ENCODE measurements at regions not wholly inside any gene's neighbourhood (a gene's known extent, or its start where the extent isn't known, plus 50 kb on each side); places are given as distances from the start of the nearest gene placed in this dataset.
A peak's percentile ranks its signal among the peaks of the same experiment; 100 is the strongest.

DNA sequence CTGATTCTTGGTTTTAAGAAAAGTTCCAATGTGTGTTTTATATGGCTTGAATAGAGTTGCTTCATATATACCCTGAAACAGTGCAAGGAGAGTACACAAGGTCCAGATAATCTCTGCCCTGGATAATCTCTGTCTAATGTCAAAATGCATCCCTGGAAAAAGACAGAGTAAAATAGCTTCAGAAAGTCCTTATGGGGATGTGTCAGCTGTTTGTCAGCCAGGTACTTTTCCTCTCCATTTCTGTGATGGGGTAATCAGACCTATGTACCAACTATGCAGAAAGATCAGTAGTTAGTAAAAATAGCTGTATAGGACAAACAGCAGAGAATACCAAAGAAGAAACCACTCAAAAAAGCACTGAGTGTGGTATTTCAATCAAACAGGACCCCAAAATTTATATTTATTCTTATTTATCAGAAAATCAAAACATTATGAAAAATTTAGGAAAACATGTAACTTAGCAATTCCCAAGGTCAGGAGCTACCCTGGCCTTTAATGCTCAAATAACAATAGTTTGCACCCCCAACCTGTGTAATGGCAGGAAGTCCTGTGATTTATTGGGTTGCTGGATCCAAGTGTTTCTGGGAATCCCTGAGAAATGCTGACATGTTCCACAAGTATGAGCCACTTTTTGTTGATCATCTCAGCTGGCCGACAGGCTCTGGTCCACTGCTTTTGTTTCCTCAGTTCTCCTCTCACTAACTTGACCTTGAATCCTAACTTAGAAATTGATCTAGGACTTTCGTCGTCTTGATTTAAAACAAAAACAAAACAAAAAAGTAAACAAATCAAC lies 69.6 kb downstream of the MDH1 start:
- DNase-seq = no peak

DNA sequence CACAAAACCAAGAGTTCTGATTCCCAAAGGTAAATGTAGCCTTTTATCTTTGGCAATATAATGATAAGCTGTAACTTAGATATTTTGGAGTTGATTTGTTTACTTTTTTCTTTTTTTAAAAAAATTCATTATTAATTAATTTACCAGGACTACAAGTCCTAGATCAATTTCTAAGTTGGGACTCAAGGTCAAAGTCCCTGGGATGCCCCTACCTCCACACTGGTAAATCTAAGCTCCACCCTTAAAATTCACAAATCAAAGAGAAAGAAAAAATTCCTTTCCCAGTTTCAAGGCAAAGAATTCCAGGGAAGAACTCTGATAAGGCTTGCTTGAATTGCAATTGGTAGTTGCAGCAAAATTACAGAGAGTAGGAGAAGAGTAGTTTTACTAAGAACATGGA lies 71.3 kb downstream of the MDH1 start:
- DNase-seq = no peak

DNA sequence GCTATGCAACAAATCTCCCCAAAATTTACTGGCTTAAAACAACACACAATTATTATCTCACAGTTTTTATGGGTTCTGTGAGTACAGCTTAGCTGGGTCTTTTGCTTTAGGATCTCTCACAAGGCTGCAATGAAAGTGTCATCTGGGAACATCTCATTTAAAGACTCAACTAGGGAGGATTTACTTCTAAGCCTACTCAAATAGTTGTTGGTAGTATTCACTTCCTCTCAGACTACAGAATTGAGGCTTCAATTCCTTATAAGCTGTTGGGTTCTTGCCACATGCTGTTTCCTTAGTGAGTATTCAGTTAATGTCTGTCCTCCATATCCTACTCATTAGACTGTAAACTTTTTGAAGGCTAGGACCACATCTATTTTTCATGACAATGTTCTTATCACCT lies 72.3 kb downstream of the MDH1 start:
- no peak for DNase-seq

DNA sequence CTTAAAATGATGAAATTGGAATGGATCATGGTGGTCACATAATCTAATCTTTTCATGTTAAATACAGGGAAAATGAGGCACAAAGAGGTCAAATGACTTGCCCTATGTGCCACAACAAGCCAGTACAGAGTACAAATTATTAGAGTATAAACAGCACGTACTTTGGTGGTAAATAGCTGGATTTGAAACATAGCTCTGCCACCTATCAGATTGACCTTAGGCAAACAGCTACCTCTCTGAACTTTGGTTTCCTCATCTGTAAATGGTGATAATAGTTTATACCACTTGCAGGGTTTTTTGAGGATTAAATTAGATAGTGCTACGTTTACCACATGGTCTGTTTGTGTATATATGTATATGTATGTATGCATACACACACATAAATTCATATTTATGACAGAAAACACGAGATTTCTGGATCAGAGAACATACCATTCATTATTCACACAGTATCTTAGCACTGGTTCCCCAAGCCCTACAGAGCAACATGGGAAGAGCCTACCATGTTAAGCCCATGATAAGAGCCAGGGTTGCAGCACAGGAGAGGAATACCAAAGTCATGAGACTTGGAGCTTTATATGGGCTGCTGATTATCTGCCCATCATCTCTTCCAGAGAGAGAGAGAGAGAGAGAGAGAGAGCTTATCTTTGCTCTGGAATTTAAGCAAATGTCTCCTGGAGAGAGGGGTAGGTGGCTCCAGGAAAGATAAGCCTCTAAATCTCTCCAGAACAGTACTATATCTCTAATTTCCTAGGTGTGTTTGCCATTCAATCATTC lies 73.5 kb downstream of the MDH1 start:
- no peak for DNase-seq

DNA sequence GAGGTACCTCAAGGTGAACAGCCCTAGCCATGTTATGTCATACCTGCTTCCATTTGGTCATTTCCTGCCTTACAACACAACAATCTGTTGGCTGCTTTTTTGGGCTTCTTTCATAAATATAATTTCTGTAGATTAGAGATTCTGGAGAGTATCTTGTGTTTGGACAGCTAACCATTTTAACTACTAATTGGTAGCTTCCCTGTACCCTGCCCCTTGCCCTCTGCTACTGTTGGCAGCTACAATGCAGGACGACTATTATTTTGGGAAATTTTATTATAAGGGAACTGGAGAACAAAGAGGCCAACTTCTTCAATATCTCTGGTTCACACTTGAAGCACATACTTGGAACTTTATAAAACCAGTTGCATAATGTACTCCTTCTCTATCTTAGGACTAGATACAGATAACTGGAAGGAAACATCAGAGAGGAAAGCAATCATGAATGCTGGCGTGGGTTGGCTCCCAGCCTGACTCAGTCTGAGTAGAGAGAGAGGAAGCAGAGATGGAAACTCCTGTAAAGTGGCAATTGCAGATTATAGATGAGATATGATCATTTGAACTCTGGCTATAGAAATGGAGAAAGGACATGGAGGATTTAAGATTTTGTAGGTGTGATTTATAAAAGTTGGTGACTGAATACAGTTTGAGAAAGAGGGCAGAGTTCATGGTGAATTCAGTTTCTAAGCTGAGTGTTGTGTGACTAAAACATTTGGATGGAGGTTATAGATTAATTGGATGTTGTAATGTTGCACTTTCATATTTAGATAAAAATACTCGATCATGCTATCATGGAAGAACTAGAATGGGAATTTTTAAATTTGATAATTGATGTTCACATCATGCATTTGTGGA lies 74.5 kb downstream of the MDH1 start:
- peak; percentile 12 for DNase-seq

DNA sequence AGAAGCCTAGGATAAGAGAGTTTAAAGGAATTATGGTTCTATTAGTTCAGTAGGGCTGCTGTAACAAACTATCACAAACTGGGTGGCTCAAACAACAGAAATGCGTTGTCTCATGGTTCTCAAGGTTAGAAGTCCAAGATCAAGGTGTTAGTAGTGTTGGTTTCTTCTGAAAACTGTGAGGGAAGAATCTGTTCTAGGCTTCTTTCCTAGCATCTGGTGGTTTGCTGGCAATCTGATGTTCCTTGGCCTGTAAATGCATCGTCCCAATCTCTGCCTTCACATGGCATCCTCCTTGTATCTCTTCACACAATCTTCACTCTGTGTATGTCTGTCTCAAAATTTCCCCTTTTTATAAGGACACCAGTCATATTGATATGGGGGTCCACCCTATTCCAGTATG lies 76.3 kb downstream of the MDH1 start:
- DNase-seq = no peak

DNA sequence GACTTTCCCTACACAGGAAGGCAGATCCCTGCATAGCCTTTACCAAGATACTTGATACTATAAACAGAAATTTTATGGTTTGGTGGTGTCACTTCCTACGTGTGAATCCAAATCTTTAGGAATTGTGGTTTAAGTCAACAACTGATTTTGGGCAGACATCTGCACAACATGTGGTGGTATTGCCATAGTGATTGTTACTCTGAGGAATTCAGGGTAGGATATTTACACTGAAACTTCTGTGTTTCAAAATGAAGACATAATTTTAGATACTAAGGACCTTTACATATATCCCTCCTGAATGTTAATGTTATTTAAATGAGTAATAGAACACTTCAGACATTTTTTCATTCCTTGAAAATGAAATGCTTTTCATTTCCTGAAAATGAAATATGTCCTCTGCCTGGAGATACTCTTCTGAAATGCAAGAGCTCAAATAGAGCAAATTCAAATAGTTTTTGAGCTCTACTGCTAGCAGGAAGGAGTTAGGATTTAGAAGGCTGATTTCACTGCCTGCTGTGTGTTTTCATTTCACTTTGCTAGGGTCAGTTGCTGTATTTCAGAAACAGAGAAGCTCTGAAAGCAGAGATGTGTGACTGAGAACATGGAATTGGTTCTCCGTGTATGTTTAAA lies 77.2 kb downstream of the MDH1 start:
- no peak for DNase-seq

DNA sequence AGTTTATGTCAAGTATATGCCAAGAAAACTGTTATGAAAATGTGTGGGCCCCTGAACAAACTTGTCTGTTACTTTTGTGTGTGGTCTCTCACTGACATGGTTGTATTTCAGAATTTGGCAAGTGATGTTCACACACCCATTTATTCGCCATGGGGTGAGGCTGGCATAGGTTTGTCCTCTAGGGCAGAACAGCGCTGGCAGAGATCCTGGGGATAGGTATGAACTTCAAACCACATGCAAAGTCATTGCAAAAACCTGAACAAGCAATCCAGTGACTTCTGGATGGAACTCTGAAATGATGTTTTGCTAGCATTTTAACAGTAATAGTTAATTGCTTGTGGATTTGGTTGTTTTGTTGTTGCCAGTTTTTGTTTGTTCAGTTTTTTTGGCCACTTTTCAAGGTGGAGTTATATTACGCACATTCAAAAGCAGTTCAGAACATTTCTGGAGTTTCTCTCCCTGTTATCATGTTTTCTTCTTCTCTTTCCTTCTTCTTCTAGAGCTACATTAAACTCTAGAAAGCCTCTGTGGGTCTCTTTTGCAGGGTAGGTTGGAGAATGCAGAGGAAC lies 78.5 kb downstream of the MDH1 start:
- no peak for DNase-seq

DNA sequence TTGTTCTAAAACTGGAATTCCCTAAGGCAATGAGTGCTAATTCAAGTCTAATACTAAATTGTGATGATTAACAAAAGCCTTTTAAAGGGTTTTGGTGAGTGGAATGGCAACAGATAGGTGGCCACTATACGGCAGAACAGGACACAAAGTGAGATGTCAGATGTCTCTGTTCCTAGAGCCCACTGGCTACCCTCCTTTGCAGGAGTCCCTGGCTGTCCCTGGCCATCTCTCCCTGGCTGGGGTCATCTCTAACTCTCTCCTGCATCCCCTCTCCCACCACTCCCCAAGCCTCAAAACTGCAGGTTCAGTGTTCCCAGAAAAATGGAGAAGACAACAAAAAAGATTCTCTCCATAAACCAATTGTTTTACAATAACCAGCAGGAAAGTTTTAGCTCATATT lies 79.2 kb downstream of the MDH1 start:
- DNase-seq = no peak

DNA sequence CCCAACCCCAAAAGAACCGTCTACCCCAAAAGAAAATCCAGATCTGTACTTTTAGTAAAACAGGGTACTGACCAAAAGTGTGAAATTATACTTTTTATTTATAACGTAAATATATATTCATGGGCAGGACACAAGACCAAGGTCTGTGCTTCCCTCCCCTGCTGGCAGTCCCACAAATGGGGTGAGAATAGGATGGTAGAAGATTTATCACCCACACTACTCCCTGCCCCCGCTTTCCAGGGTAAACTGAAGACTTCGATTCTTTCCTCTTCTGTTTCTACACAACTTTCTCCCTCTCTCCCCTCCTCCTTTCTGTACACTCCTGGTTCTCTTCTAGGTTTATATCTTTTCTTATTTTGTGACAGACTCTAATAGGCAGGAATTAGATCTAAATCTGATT lies 79.7 kb downstream of the MDH1 start:
- DNase-seq = no peak

DNA sequence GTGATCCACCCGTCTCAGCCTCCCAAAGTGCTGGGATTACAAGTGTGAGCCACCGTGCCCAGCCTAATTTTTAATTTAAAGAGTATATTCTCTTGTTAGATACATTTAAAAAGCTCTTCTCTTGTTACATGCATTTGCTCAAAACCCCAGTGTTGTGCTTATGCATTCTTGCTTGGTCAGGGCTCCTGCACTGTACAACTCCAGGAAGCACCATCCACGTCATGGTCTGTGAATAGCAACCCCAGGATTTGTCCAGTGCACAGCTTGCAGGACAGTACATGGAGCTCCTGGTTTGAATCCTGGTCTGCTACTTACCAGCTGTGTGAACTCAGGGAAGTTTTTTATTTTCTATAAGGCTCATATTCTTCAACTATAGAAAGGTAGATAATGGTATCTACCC lies 80.8 kb downstream of the MDH1 start:
- no peak for DNase-seq

DNA sequence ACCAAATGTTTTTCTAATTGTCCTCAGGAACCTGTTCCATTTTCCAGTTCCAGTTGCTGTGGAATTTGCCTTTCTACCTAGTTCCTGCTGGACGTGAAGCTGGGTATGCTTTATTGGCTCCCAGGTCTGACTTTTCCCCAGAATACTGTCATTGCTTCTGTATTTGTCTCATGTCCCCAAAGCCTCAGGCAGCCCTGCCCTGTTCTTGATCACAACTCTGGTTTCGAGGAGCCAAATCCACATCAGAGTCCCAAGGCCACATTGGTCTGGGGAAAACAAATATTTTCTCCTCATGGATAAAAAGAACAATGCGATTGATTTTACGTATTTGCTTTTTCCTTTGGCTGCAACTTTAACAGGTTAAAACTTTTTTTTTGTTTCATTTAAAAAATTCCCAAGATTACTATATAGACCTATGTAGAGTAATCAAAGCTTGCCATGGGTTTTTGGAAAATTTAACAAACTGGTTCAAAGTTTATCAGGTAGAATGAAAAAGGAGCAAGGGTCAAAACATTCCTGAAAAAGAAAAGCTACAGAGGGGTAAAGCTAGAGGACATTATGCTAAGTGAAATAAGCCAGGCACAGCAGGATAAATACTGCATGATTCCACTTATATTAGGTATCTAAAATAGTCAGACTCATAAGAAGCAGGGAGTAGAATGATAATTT lies 85.2 kb downstream of the MDH1 start:
- DNase-seq = no peak

DNA sequence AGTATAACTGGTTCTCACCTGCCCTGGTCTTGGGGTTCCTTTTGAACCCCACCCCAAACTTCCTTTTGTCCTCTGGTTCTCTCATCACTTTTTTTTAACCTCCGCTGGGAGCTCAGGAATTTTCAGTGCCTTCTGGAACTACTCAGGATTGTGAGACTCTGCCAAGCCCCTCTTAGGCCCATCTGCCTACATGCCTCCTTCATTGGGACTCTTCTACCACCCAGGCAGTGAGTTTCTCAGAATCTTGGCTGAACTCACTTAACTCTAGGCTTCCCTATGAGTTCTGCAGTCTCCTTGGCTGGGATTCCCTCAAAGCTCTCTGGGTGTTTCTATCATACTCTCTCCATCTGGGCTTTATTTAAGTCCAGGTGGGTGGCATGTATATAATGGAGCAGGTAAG lies 86.3 kb downstream of the MDH1 start:
- no peak for DNase-seq

DNA sequence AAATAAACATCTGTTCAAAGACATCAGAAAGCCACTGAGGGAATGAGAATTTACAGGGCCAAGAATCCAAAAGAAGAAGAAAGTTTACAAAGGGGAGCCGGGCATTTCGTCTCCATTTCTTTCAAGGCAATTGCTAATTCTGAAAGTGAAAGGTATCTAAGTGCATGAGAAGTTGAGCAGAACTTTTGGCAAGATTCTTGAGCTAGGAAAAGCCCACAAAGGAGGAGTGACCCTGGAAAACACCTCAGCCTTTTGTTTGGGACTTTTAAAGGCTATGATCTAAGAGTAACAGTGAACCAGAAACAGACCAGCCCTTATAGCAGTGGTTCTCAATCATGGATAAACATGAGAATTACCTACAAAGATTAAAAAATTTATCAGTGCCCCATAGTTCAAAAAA lies 87.4 kb downstream of the MDH1 start:
- peak; percentile 24 for DNase-seq

DNA sequence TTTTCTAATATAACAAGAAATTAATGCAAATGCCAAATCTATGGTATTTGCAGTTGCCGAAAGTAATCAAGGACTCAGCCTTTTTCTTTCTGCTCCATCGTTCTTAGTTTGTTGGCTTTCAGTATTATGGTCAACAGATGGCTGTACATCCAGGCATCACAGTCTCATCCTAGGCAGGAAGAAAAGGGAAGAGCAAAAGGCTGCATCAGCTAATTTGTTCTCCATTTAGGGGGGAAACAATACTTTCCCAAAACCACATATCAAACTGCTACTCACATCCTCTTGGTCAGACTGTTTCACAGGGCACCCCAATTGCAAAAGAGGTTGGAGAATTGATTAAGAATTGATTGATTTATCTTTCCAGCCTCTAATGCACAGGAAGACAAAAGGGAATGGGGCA lies 89.3 kb downstream of the MDH1 start:
- no peak for DNase-seq

DNA sequence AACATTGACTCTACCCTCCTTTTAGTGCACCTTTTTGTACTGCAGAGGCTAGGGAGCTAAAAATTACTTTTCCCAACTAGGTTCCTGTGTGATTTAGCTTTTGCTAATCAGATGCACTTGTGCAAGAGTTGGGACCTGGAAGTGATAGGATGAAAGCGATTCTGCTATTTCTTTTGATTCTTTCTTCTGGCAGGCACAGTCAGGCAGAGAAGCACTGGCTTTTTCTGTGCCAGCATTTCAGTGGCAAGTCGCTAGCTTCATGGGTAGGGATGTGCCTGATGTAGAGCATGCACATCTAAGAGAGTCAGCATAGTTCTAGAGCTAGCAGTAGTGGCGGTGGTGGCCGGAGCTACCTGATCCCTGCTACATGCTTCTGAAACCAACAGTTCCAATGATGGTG lies 89.8 kb downstream of the MDH1 start:
- no peak for DNase-seq

DNA sequence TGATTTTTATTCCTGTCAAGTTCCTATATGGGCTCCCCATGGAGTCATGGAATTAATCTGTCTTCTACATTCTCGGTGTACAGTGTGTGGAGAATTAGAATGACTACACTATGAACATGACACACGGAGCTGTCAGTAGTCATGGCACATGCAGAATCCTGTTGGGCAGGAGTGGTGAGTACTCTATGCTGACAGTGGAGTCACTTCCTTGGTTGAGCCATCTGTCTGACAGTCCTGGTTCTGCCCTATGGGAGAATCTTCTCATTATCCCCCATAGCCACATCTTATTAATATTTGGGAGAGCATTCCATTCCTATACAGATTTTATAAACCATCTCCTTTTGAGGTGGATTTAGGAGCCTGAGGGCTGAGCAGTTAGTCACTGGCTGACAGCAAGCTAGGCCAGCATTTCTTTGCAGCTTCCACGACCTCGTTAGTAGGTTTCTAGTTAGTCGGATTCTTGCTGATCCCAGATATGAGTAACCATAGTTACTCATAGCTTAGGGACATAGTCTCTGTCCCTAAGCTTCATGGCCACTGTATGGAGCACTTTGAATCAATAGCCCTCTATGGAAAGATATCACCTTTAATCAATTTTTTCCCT lies 90.6 kb downstream of the MDH1 start:
- no peak for DNase-seq

DNA sequence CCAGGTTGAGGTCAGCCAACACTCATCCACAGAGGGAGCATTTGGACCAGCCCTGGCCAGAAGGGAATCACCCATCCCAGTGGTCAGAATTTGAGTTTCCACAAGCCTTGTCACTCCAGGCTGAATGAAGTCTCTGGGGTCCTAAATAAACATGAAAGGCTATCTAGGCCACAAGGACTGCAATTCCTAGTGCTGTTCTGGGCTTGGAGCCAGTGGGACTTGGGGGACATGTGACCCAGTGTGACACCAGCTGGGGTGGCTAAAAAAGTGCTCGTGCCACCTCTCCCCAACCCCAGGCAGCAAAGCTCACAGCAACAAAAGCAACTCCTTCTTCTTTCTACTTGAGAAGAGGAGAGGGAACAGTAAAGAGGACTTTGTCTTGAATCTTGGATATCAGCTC lies 91.7 kb downstream of the MDH1 start:
- no peak for DNase-seq

DNA sequence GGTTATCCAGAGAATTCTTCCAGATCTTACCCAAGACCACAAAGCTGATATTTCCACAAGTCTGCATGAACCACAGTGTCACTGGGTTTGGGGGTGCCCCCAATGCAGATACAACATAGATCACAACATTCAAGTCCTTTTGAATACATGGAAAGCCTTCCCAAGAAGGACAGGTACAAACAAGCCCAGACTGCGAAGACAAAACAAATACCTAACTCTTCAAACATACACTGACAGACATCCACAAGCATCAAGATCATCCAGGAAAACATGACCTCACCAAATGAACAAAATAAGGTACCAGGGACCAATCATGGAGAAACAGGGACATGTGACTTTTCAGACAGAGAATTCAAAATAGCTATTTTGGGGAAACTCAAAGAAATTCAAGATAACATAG lies 93.1 kb downstream of the MDH1 start:
- DNase-seq = no peak

DNA sequence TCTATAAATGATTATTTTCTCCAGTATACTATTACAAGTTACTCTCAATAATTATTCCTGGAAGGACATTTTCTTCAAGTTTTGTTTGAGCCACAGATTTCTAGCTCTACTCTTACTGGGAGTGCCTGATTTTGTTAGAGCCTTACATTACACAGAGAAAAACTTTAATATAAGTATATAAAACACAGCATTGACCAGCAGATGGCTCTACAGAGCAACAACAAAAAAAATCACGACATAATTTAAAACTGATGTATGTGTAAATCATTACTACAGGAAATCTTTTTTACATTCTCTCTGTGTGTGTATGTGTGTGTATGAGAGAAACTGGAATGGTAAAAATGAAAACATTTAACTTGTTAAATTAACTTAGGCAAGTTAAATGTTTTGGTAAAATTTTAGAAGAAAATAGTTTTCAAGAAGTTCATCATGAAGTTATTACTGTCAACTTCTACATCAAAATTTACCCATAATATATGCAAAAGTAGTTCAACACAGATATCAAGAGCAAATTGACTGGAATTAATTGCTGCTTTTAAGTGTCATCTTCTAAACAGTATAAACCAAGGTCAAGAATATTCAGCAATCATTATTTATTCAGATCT lies 103.3 kb downstream of the MDH1 start:
- DNase-seq = peak; percentile 62

DNA sequence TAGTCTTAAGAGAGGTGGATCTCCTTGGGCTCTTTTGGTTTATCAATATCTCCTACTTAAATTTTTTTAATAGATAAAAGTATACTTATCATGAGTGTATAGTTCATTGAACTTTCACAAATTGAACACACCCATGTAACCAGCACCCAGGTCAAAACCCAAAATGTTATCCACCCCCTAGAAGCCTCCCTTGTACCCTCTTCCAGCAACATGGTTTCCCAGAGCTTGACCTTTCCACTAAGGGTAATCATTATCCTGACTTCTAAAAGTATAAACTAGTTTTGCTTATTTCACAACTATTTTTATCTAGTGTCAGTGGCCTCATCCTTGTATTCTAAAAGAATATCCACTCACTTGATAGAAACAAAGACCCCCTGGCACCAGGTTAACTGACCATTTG lies 106.8 kb downstream of the MDH1 start:
- DNase-seq = no peak

Data from OCI-M1 (cell line).